Neuronal stem cell (in vitro differentiated cells): ENCODE measurements at regions not wholly inside any gene's neighbourhood (a gene's known extent, or its start where the extent isn't known, plus 50 kb on each side); places are given as distances from the start of the nearest gene placed in this dataset.
"Not testable (repeated sequence)": the region's sequence is repeated elsewhere in the genome, so short reads cannot be mapped to it uniquely, and the experiment has no call there.

ENCODE experiments used
- DNase-seq: peaks from one replicate; pipeline ENCODE4 v3.0.0-alpha.2; 2013; ENCODE audit warnings: low spot score
- H2AFZ ChIP-seq: one replicate; pipeline ENCODE4 v1.6.1; 2013; ENCODE audit warnings: mild to moderate bottlenecking, low read length, inconsistent platforms
- H2AK5ac ChIP-seq: 2 replicates; pipeline ENCODE4 v1.6.1; 2013; ENCODE audit warnings: low read depth, mild to moderate bottlenecking, inconsistent platforms, low read length, moderate library complexity, mixed read lengths
- H2BK120ac ChIP-seq: 2 replicates; pipeline ENCODE4 v1.6.1; 2013; ENCODE audit warnings: low read depth, mild to moderate bottlenecking, inconsistent platforms, low read length, moderate library complexity, mixed read lengths
- H2BK12ac ChIP-seq: one replicate; pipeline ENCODE4 v1.6.1; 2013; ENCODE audit warnings: low read length, inconsistent platforms
- H2BK15ac ChIP-seq: 2 replicates; pipeline ENCODE4 v1.6.1; 2013; ENCODE audit warnings: mild to moderate bottlenecking, low read length, inconsistent platforms, mixed read lengths
- H2BK5ac ChIP-seq: one replicate; pipeline ENCODE4 v1.6.1; 2013; ENCODE audit warnings: inconsistent platforms, mild to moderate bottlenecking, low read length, moderate library complexity
- H3K14ac ChIP-seq: one replicate; pipeline ENCODE4 v1.6.1; 2013; ENCODE audit warnings: low read length, inconsistent platforms
- H3K18ac ChIP-seq: 2 replicates; pipeline ENCODE4 v1.6.1; 2013; ENCODE audit warnings: low read length, inconsistent platforms
- H3K23ac ChIP-seq: 2 replicates; pipeline ENCODE4 v1.6.1; 2013; ENCODE audit warnings: low read depth, mild to moderate bottlenecking, mixed read lengths, low read length, inconsistent platforms; ENCODE audit not compliant: poor library complexity
- H3K27ac ChIP-seq: replicated peaks from 3 replicates; pipeline ENCODE4 v1.5.1; 2013; ENCODE audit warnings: low read length, inconsistent platforms
- H3K27me3 ChIP-seq, 3 experiments: 2 replicates each; pipeline ENCODE4 v1.6.1; 2013; ENCODE audit warnings: low read length in 3 of 3, mild to moderate bottlenecking in 2 of 3, inconsistent platforms in 1 of 3, low read depth in 1 of 3, mixed read lengths in 1 of 3, moderate library complexity in 1 of 3; ENCODE audit not compliant: control insufficient read depth in 3 of 3, insufficient read depth in 3 of 3
- H3K36me3 ChIP-seq, 2 donors: replicated peaks in 1 of 2; 2 replicates each; pipeline ENCODE4 v1.6.1; 2013; ENCODE audit warnings: low read length in 2 of 2; ENCODE audit not compliant: control insufficient read depth in 2 of 2, insufficient read depth in 2 of 2
- H3K4ac ChIP-seq: 2 replicates; pipeline ENCODE4 v1.6.1; 2013; ENCODE audit warnings: inconsistent platforms, mild to moderate bottlenecking, low read length, moderate library complexity
- H3K4me1 ChIP-seq, 2 donors: 1 replicate in 1 of 2; 2 replicates in 1 of 2; pipeline ENCODE4 v1.6.1; 2013; ENCODE audit warnings: low read length in 2 of 2, low read depth in 1 of 2; ENCODE audit not compliant: control insufficient read depth in 2 of 2, insufficient read depth in 1 of 2
- H3K4me2 ChIP-seq: one replicate; pipeline ENCODE4 v1.6.1; 2013; ENCODE audit warnings: mild to moderate bottlenecking, low read length, inconsistent platforms; ENCODE audit not compliant: insufficient read depth, poor library complexity, severe bottlenecking
- H3K4me3 ChIP-seq, 2 donors: 2 replicates each; pipeline ENCODE4 v1.5.1; 2013; ENCODE audit warnings: low read length in 2 of 2, mild to moderate bottlenecking in 2 of 2, inconsistent platforms in 1 of 2, moderate library complexity in 1 of 2
- H3K79me1 ChIP-seq: one replicate; pipeline ENCODE4 v1.6.1; 2013; ENCODE audit warnings: low read depth, mild to moderate bottlenecking, inconsistent platforms, low read length, moderate library complexity
- H3K9ac ChIP-seq: one replicate; pipeline ENCODE4 v1.6.1; 2013; ENCODE audit warnings: mild to moderate bottlenecking, low read depth, low read length, inconsistent platforms; ENCODE audit not compliant: poor library complexity
- H3K9me3 ChIP-seq, 2 donors: replicated peaks in 1 of 2; 2 replicates each; pipeline versions ENCODE3 to v1.6.1; 2013; ENCODE audit warnings: low read length in 2 of 2, mild to moderate bottlenecking in 2 of 2, inconsistent platforms in 1 of 2, low read depth in 1 of 2, mixed read lengths in 1 of 2, moderate library complexity in 1 of 2; ENCODE audit not compliant: control insufficient read depth in 2 of 2, insufficient read depth in 1 of 2
- H4K8ac ChIP-seq: one replicate; pipeline ENCODE4 v1.6.1; 2013; ENCODE audit warnings: low read depth, mild to moderate bottlenecking, inconsistent platforms, low read length, moderate library complexity
- H4K91ac ChIP-seq: one replicate; pipeline ENCODE4 v1.6.1; 2013; ENCODE audit warnings: low read length, low read depth, mild to moderate bottlenecking, inconsistent platforms; ENCODE audit not compliant: poor library complexity
- WGBS, 2 donors: extraction: QIAGEN DNeasy Blood & Tissue Kit; methylation state at CpG; one replicate each; pipeline ENCODE4 v1.1.7; 2013; ENCODE audit warnings: missing lambda C conversion rate in 2 of 2, mixed read lengths in 1 of 2; ENCODE audit not compliant: insufficient read length in 2 of 2, insufficient replicate concordance in 1 of 2; ENCODE audit errors: extremely low coverage in 2 of 2; 5-methylcytosine and 5-hydroxymethylcytosine counted together

GRCh38 chr12:62008703-62009102 is 251.5 kb upstream of the USP15 start:
- Histone ChIP-seq H2BK120ac (no peak overlapping the region), H2AFZ (no peak overlapping the region), H3K4ac (no peak overlapping the region), H3K23ac (no peak overlapping the region), H2BK12ac (no peak overlapping the region), H3K27ac (no peak overlapping the region), H4K91ac (no peak overlapping the region), H3K79me1 (no peaks in the 10 kb centered on the region), H3K9ac (no peak overlapping the region), H2AK5ac (no peak overlapping the region), H3K14ac (no peak overlapping the region), H3K4me1 (no peaks in the 10 kb centered on the region), H4K8ac (no peak overlapping the region), H3K18ac (no peak overlapping the region), H3K36me3 (no peaks in the 10 kb centered on the region), H2BK5ac (no peak overlapping the region), H2BK15ac (no peak overlapping the region), H3K4me3 (no peak overlapping the region), H3K4me2 (no peak overlapping the region), H3K27me3 (no peaks in the 10 kb centered on the region), H3K9me3 (no peaks in the 10 kb centered on the region)
- no peak for DNase-seq
- no CpG with 5 or more reads among the region's 2 CpGs for WGBS, 2 donors

- Histone ChIP-seq H2BK15ac (no peak overlapping the region), H4K91ac (no peak overlapping the region), H3K14ac (no peak overlapping the region), H3K79me1 (no peaks in the 10 kb centered on the region), H3K4me3 (no peak overlapping the region), H3K4me2 (no peak overlapping the region), H3K4ac (no peak overlapping the region), H2BK12ac (no peak overlapping the region), H3K18ac (no peak overlapping the region), H2BK120ac (no peak overlapping the region), H4K8ac (no peak overlapping the region), H3K23ac (no peak overlapping the region), H3K27ac (no peak overlapping the region), H3K4me1 (no peaks in the 10 kb centered on the region), H3K36me3 (no peaks in the 10 kb centered on the region), H2AFZ (no peak overlapping the region), H2BK5ac (no peak overlapping the region), H3K9ac (no peak overlapping the region), H2AK5ac (no peak overlapping the region), H3K9me3 (no peaks in the 10 kb centered on the region), H3K27me3 (no peaks in the 10 kb centered on the region)
- no peak for DNase-seq
- WGBS, 2 donors, result no CpG with 5 or more reads among the region's 5 CpGs
Measured at GRCh38 chr12:62009445-62009844, 250.8 kb upstream of the USP15 start.

- not testable (repeated sequence) for H3K9me3 ChIP-seq, DNase-seq, H2BK120ac ChIP-seq, H3K27me3 ChIP-seq, H4K8ac ChIP-seq, H2AK5ac ChIP-seq, H3K9ac ChIP-seq, H2AFZ ChIP-seq, H3K4me1 ChIP-seq, H3K14ac ChIP-seq, H4K91ac ChIP-seq, H3K4ac ChIP-seq, H2BK15ac ChIP-seq, H2BK5ac ChIP-seq, H3K4me3 ChIP-seq, H3K18ac ChIP-seq, H3K23ac ChIP-seq, H2BK12ac ChIP-seq, H3K79me1 ChIP-seq, H3K36me3 ChIP-seq, H3K4me2 ChIP-seq, H3K27ac ChIP-seq
- no CpG with 5 or more reads among the region's 32 CpGs for WGBS, 2 donors
Measured at GRCh38 chr12:62010331-62010906, 249.8 kb upstream of the USP15 start.

- no CpG with 5 or more reads among the region's 22 CpGs for WGBS, 2 donors
- not testable (repeated sequence) for DNase-seq, H3K27ac ChIP-seq, H3K4me3 ChIP-seq, H3K18ac ChIP-seq, H2BK15ac ChIP-seq, H3K79me1 ChIP-seq, H3K4me2 ChIP-seq, H3K9me3 ChIP-seq, H3K23ac ChIP-seq, H2BK5ac ChIP-seq, H4K91ac ChIP-seq, H2BK120ac ChIP-seq, H3K14ac ChIP-seq, H3K9ac ChIP-seq, H3K4ac ChIP-seq, H2AK5ac ChIP-seq, H3K4me1 ChIP-seq, H3K27me3 ChIP-seq, H2BK12ac ChIP-seq, H4K8ac ChIP-seq, H3K36me3 ChIP-seq, H2AFZ ChIP-seq
Measured at GRCh38 chr12:62010973-62011372, 249.2 kb upstream of the USP15 start.
